ENCODE measurements at regions not wholly inside any gene's neighbourhood (a gene's known extent, or its start where the extent isn't known, plus 50 kb on each side); places are given as distances from the start of the nearest gene placed in this dataset.

DNA sequence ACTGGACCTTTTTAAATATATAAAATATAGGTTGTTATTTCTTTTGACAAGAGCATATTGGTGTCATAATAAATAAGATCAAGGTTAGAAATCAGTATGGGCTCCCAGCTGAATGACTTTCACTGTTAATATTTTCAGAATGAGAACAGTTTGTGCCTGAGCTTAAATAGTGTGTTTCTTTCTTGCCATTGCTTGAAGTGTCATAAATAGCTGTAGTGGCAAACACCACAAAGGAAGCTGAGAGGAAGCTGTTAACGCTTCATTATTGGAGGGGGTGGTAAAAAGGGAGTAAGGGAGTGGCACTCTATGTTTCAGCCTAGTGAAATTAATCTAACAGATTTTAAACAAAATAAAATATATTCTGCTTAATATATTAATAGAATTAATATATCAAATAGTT lies 1089.8 kb upstream of the NCAM2 start:
- BruUV-seq (replicated peaks): no TSS peak
- H2AFZ ChIP-seq (ENCODE audit: low read depth, low read length): no peak overlapping the region
- H3K9ac ChIP-seq (ENCODE audit: insufficient read depth in 1 of 2, low read depth in 2 of 2, low read length in 2 of 2): no peak overlapping the region
- CTCF ChIA-PET (ENCODE audit: low intra/inter-chr PET ratio): no interaction called here
- TF ChIP-seq RB1 (IDR thresholded peaks at IDR 0.05; ENCODE audit: low read depth) (no peak), ZNF217 (CRISPR knock-in tag; IDR thresholded peaks at IDR 0.05) (no peak), BDP1 (IDR thresholded peaks at IDR 0.05; ENCODE audit: insufficient read depth, insufficient read length) (no peak), STAT5A (IDR thresholded peaks at IDR 0.05; ENCODE audit: borderline replicate concordance, low read length) (no peak), NELFE (IDR thresholded peaks at IDR 0.05; ENCODE audit: insufficient read depth, insufficient read length) (no peak), ZNF121 (CRISPR knock-in tag; conservative IDR thresholded peaks at IDR 0.05) (no peak), FUS (optimal IDR thresholded peaks at IDR 0.05; ENCODE audit: low read depth, low read length) (no peak), ZFP30 (CRISPR knock-in tag; IDR thresholded peaks at IDR 0.05; ENCODE audit: borderline replicate concordance) (no peak), PPARD (CRISPR knock-in tag; IDR thresholded peaks at IDR 0.05) (no peak), CBFA2T2 (conservative IDR thresholded peaks at IDR 0.05) (no peak), XRCC5 (IDR thresholded peaks at IDR 0.05; ENCODE audit: low read depth, low read length) (no peak), POLR2AphosphoS5 (IDR thresholded peaks at IDR 0.05; ENCODE audit: control insufficient read depth, insufficient read depth, low read depth, low read length) (no peak)
- TF ChIP-seq, protein P1, sequence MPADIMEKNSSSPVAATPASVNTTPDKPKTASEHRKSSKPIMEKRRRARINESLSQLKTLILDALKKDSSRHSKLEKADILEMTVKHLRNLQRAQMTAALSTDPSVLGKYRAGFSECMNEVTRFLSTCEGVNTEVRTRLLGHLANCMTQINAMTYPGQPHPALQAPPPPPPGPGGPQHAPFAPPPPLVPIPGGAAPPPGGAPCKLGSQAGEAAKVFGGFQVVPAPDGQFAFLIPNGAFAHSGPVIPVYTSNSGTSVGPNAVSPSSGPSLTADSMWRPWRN (IDR thresholded peaks at IDR 0.05; ENCODE audit: low read depth): no peak
- TF ChIP-seq, protein P2, sequence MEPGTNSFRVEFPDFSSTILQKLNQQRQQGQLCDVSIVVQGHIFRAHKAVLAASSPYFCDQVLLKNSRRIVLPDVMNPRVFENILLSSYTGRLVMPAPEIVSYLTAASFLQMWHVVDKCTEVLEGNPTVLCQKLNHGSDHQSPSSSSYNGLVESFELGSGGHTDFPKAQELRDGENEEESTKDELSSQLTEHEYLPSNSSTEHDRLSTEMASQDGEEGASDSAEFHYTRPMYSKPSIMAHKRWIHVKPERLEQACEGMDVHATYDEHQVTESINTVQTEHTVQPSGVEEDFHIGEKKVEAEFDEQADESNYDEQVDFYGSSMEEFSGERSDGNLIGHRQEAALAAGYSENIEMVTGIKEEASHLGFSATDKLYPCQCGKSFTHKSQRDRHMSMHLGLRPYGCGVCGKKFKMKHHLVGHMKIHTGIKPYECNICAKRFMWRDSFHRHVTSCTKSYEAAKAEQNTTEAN (CRISPR knock-in tag; IDR thresholded peaks at IDR 0.05): no peak
- TF ChIP-seq, protein P3, sequence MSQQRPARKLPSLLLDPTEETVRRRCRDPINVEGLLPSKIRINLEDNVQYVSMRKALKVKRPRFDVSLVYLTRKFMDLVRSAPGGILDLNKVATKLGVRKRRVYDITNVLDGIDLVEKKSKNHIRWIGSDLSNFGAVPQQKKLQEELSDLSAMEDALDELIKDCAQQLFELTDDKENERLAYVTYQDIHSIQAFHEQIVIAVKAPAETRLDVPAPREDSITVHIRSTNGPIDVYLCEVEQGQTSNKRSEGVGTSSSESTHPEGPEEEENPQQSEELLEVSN (IDR thresholded peaks at IDR 0.05; ENCODE audit: borderline replicate concordance in 1 of 2, extremely low read depth in 1 of 2, insufficient read depth in 1 of 2, insufficient read length in 1 of 2, low read depth in 1 of 2, low read length in 1 of 2, poor library complexity in 1 of 2, severe bottlenecking in 1 of 2): no peak
- TF ChIP-seq, protein P4, sequence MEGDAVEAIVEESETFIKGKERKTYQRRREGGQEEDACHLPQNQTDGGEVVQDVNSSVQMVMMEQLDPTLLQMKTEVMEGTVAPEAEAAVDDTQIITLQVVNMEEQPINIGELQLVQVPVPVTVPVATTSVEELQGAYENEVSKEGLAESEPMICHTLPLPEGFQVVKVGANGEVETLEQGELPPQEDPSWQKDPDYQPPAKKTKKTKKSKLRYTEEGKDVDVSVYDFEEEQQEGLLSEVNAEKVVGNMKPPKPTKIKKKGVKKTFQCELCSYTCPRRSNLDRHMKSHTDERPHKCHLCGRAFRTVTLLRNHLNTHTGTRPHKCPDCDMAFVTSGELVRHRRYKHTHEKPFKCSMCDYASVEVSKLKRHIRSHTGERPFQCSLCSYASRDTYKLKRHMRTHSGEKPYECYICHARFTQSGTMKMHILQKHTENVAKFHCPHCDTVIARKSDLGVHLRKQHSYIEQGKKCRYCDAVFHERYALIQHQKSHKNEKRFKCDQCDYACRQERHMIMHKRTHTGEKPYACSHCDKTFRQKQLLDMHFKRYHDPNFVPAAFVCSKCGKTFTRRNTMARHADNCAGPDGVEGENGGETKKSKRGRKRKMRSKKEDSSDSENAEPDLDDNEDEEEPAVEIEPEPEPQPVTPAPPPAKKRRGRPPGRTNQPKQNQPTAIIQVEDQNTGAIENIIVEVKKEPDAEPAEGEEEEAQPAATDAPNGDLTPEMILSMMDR (IDR thresholded peaks at IDR 0.05 in 2 of 3, conservative IDR thresholded peaks at IDR 0.05 in 1 of 3; ENCODE audit: insufficient read depth in 2 of 3, low read depth in 1 of 3, low read length in 3 of 3): no peak
- POLR2A ChIA-PET: interaction anchor here (0.7 to 1.4 kb wide), 2 partner anchors 9 to 11 kb away, joined by 3 read pairs; no protein-coding TSS in a partner anchor
- H3K9me3 ChIP-seq (replicated peaks; ENCODE audit: control insufficient read depth, insufficient read depth, low read depth, low read length): no peaks in the 10 kb centered on the region
- DNase-seq (ENCODE audit: extremely low read depth in 1 of 4, low spot score in 3 of 4) (no peak), ATAC-seq (no peak), FAIRE-seq (no peak)
- intact Hi-C loops (cut with micrococcal nuclease) (no loop called here), in situ Hi-C loops (cut with MboI) (no loop called here)
- H4K20me1 ChIP-seq (replicated peaks; ENCODE audit: control insufficient read depth, insufficient read depth, low read length): no peaks in the 10 kb centered on the region
- no peaks in the 10 kb centered on the region for H3K27me3 ChIP-seq (ENCODE audit: control insufficient read depth in 2 of 2, insufficient read depth in 2 of 2, low read length in 2 of 2)
- no peaks in the 10 kb centered on the region for H3K36me3 ChIP-seq (ENCODE audit: control insufficient read depth, insufficient read depth, low read length)
- no peaks in the 10 kb centered on the region for H3K9me1 ChIP-seq (ENCODE audit: control insufficient read depth, insufficient read depth, low read length)
- no peak overlapping the region for H3K27ac ChIP-seq (ENCODE audit: extremely low read depth, low read depth, low read length)
- WGBS (ENCODE audit: insufficient coverage, low coverage, missing lambda C conversion rate): 0% methylated on average over 1 of the region's 1 CpG
- H3K79me2 ChIP-seq (ENCODE audit: control insufficient read depth, insufficient read depth, low read length): no peaks in the 10 kb centered on the region
- H3K4me2 ChIP-seq (ENCODE audit: insufficient read depth, low read length): no peak overlapping the region
- H3K4me3 ChIP-seq: no peak overlapping the region
- no peaks in the 10 kb centered on the region for H3K4me1 ChIP-seq (replicated peaks in 1 of 2; ENCODE audit: control insufficient read depth in 2 of 2, insufficient read depth in 2 of 2, low read length in 2 of 2)

Data from K562 (cell line).